Osteocyte (in vitro differentiated cells): ENCODE measurements at regions not wholly inside any gene's neighbourhood (a gene's known extent, or its start where the extent isn't known, plus 50 kb on each side); places are given as distances from the start of the nearest gene placed in this dataset.

ENCODE experiments used
- DNase-seq: peaks from one replicate; pipeline ENCODE4 v3.0.0; 2021; ENCODE audit warnings: mixed read lengths; ENCODE audit not compliant: unreplicated experiment; ENCODE audit errors: extremely low spot score
- H3K27ac Mint-ChIP-seq: one replicate; pipeline ENCODE4 v1.8.0; 2021; ENCODE audit warnings: mild to moderate bottlenecking, mixed read lengths; ENCODE audit not compliant: unreplicated experiment
- H3K27me3 Mint-ChIP-seq: one replicate; pipeline ENCODE4 v1.8.0; 2021; ENCODE audit warnings: mixed read lengths; ENCODE audit not compliant: unreplicated experiment
- H3K36me3 Mint-ChIP-seq: one replicate; pipeline ENCODE4 v1.8.0; 2021; ENCODE audit warnings: mixed read lengths; ENCODE audit not compliant: unreplicated experiment
- H3K4me1 Mint-ChIP-seq: one replicate; pipeline ENCODE4 v1.8.0; 2021; ENCODE audit warnings: mixed read lengths; ENCODE audit not compliant: unreplicated experiment
- H3K4me3 Mint-ChIP-seq: one replicate; pipeline ENCODE4 v1.8.0; 2021; ENCODE audit warnings: mild to moderate bottlenecking, moderate library complexity, mixed read lengths; ENCODE audit not compliant: unreplicated experiment
- H3K9me3 Mint-ChIP-seq: one replicate; pipeline ENCODE4 v1.8.0; 2021; ENCODE audit warnings: mixed read lengths; ENCODE audit not compliant: unreplicated experiment
- CTCF ChIP-seq: fragments of 200-600 bp; sonication (generic); IDR thresholded peaks from 2 replicates; pipeline ENCODE4 v1.5.0; 2021; ENCODE audit warnings: antibody characterized with exemption, mild to moderate bottlenecking, moderate library complexity

DNA sequence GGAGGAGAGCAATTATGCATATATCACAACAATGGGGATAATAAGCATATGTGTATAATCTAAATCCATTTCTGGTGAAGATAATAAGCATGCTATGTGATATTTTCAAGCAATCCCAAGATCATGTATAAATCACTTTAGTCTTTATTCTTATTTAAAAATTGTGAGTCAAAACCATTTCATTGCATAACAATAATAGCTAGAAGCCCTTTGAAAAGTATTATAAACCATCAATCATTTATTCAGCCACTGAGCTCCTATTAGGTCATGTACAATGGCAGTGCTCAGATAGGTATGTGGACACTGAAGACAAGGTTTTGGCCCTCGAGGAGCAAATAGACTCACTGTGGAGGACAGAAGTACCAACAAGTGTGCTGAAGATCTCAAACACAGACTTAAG is 113.1 kb downstream of the CDCA7 start:
- Mint-ChIP-seq H3K27ac (no peak overlapping the region), H3K36me3 (no peaks in the 10 kb centered on the region), H3K4me1 (no peaks in the 10 kb centered on the region), H3K27me3 (peaks cover 8% of the 10 kb centered on the region), H3K4me3 (no peak overlapping the region), H3K9me3 (peaks cover 6% of the 10 kb centered on the region)
- no peak for DNase-seq
- no peak for TF ChIP-seq CTCF

DNA sequence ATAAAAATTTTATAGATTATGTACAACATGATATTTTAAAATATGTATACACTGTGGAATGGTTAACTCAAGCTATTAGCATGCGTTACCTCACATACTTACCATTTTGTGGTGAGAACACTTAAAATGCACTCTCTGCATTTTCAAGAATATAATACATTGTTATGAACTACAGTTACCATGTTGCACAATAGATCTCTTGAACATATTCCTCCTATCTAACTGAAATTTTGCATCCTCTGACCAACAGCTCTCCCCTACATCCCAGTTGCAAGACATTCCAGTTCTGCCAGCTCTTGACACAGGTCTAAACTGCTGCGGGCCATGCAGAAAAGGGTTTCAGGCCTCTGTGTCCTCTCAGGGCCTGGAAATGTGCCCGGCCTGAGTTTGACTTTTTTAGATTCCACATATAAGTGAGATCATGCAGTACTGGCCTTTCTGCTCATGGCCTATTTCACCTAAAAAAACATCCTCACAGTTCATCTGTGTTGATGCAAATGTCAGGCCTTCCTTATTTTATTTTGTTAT is 113.7 kb downstream of the CDCA7 start:
- Mint-ChIP-seq H3K9me3 (peaks cover 6% of the 10 kb centered on the region), H3K4me1 (no peaks in the 10 kb centered on the region), H3K4me3 (no peak overlapping the region), H3K36me3 (no peaks in the 10 kb centered on the region), H3K27me3 (peaks cover 8% of the 10 kb centered on the region), H3K27ac (no peak overlapping the region)
- no peak for DNase-seq
- no peak for TF ChIP-seq CTCF

- TF ChIP-seq CTCF = no peak
- Mint-ChIP-seq H3K36me3 (no peaks in the 10 kb centered on the region), H3K4me1 (no peaks in the 10 kb centered on the region), H3K27ac (no peak overlapping the region), H3K9me3 (peaks cover 6% of the 10 kb centered on the region), H3K4me3 (no peak overlapping the region), H3K27me3 (peaks cover 22% of the 10 kb centered on the region)
- DNase-seq = no peak
These were observed 117.4 kb downstream of the CDCA7 start for GRCh38 chr2:173472112-173472511.

- Mint-ChIP-seq H3K4me1 (no peaks in the 10 kb centered on the region), H3K4me3 (no peak overlapping the region), H3K27me3 (peaks cover 8% of the 10 kb centered on the region), H3K9me3 (no peaks in the 10 kb centered on the region), H3K36me3 (no peaks in the 10 kb centered on the region), H3K27ac (no peak overlapping the region)
- no peak for DNase-seq
- TF ChIP-seq CTCF = no peak
These were observed 128.5 kb downstream of the CDCA7 start for GRCh38 chr2:173483137-173483536.

DNA sequence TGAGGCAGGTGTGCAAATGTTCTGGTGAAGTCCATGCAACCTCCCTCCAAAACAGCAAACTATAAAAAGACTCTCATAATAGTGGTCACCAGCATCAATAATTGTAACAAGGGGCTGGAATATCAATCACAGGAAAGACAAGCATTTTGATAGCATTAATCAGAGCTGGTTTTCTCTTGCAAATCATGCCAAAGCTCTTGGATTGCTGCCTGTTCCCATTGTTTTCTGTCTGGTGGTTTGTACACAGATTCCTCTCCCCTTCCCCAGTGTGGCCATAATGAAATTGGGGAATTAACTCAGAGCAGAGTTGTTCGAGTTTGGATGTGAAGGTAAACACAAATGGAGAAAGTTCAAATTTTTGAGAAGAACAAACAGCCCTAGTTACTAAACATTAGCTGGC is 134.2 kb downstream of the CDCA7 start:
- Mint-ChIP-seq H3K36me3 (no peaks in the 10 kb centered on the region), H3K27me3 (peaks cover 15% of the 10 kb centered on the region), H3K4me1 (no peaks in the 10 kb centered on the region), H3K9me3 (no peaks in the 10 kb centered on the region), H3K4me3 (no peak overlapping the region), H3K27ac (no peak overlapping the region)
- TF ChIP-seq CTCF = no peak
- DNase-seq = no peak
